CD8-positive, alpha-beta memory T cell (primary cell): ENCODE measurements at regions not wholly inside any gene's neighbourhood (a gene's known extent, or its start where the extent isn't known, plus 50 kb on each side); places are given as distances from the start of the nearest gene placed in this dataset.
A peak's percentile ranks its signal among the peaks of the same experiment; 100 is the strongest.

Source experiments
- CTCF ChIA-PET: fragments of 350-600 bp; sonication (Branson Sonifier 250); formaldehyde crosslinking; loops from one replicate; lab custom pipeline; 2021; ENCODE audit warnings: antibody characterized with exemption; lab: Charles Lee
- POLR2A ChIA-PET: fragments of 350-600 bp; sonication (Branson Sonifier 250); formaldehyde crosslinking; loops from one replicate; lab custom pipeline; 2021; ENCODE audit warnings: antibody characterized with exemption; lab: Charles Lee
- DNase-seq, 5 donors: peaks; one replicate each; pipeline versions ENCODE4 v3.0.0 to v3.0.0-alpha.2; 2020 to 2022; ENCODE audit warnings: mixed read lengths in 1 of 5
- H3K27ac ChIP-seq: one replicate; pipeline ENCODE4 v1.7.0; 2013; ENCODE audit warnings: low read depth, mild to moderate bottlenecking, low read length, moderate library complexity
- H3K27me3 ChIP-seq: 2 replicates; pipeline ENCODE4 v1.7.0; 2013; ENCODE audit warnings: low read length, mild to moderate bottlenecking; ENCODE audit not compliant: insufficient read depth, poor library complexity, severe bottlenecking
- H3K36me3 ChIP-seq: 2 replicates; pipeline ENCODE4 v1.7.0; 2013; ENCODE audit warnings: mild to moderate bottlenecking, low read length, moderate library complexity; ENCODE audit not compliant: insufficient read depth
- H3K4me1 ChIP-seq: 2 replicates; pipeline ENCODE4 v1.7.0; 2013; ENCODE audit warnings: mild to moderate bottlenecking, low read length, moderate library complexity; ENCODE audit not compliant: insufficient read depth
- H3K4me3 ChIP-seq: 2 replicates; pipeline ENCODE4 v1.7.0; 2013; ENCODE audit warnings: mild to moderate bottlenecking, low read length
- H3K9me3 ChIP-seq: 2 replicates; pipeline ENCODE4 v1.7.0; 2013; ENCODE audit warnings: mild to moderate bottlenecking, low read length
- H3K27ac Mint-ChIP-seq, 8 donors: one replicate each; pipeline ENCODE4 v1.8.0; 2020 to 2021; ENCODE audit warnings: mixed read lengths in 8 of 8, mild to moderate bottlenecking in 6 of 8, inconsistent platforms in 3 of 8, moderate library complexity in 3 of 8
- H3K27me3 Mint-ChIP-seq, 2 donors: one replicate each; pipeline ENCODE4 v1.8.0; 2020 to 2021; ENCODE audit warnings: mixed read lengths in 2 of 2, mild to moderate bottlenecking in 1 of 2, moderate library complexity in 1 of 2
- H3K36me3 Mint-ChIP-seq, 3 donors: one replicate each; pipeline ENCODE4 v1.8.0; 2020 to 2021; ENCODE audit warnings: mixed read lengths in 3 of 3, inconsistent platforms in 1 of 3, mild to moderate bottlenecking in 1 of 3
- H3K4me1 Mint-ChIP-seq, 3 donors: one replicate each; pipeline ENCODE4 v1.8.0; 2020 to 2021; ENCODE audit warnings: mixed read lengths in 3 of 3, inconsistent platforms in 1 of 3, mild to moderate bottlenecking in 1 of 3
- H3K4me3 Mint-ChIP-seq, 7 donors: one replicate each; pipeline ENCODE4 v1.8.0; 2020 to 2021; ENCODE audit warnings: mixed read lengths in 7 of 7, mild to moderate bottlenecking in 6 of 7, moderate library complexity in 4 of 7, inconsistent platforms in 2 of 7
- H3K9me3 Mint-ChIP-seq, 5 donors: one replicate each; pipeline ENCODE4 v1.8.0; 2020 to 2022; ENCODE audit warnings: mixed read lengths in 5 of 5, mild to moderate bottlenecking in 3 of 5, moderate library complexity in 2 of 5, inconsistent platforms in 1 of 5

GRCh38 chr10:43819464-43820230 lies 171.0 kb upstream of the ZNF32 start:
- Histone ChIP-seq H3K4me1 (peaks cover 24% of the 10 kb centered on the region), H3K27ac (no peak overlapping the region), H3K36me3 (no peaks in the 10 kb centered on the region), H3K27me3 (no peaks in the 10 kb centered on the region), H3K9me3 (no peaks in the 10 kb centered on the region), H3K4me3 (no peak overlapping the region)
- Mint-ChIP-seq H3K27ac (peak overlapping the region in 1 of 8 donors; percentile 52), H3K4me3 (peak overlapping the region in 1 of 7 donors; percentile 65), H3K9me3 (no peaks in the 10 kb centered on the region), H3K27me3 (no peaks in the 10 kb centered on the region), H3K4me1 (peaks cover 33 to 63% (median 49%) of the 10 kb centered on the region in 3 donors), H3K36me3 (no peaks in the 10 kb centered on the region)
- ChIA-PET CTCF (no interaction called here), POLR2A (no interaction called here)
- no peak for DNase-seq

DNA sequence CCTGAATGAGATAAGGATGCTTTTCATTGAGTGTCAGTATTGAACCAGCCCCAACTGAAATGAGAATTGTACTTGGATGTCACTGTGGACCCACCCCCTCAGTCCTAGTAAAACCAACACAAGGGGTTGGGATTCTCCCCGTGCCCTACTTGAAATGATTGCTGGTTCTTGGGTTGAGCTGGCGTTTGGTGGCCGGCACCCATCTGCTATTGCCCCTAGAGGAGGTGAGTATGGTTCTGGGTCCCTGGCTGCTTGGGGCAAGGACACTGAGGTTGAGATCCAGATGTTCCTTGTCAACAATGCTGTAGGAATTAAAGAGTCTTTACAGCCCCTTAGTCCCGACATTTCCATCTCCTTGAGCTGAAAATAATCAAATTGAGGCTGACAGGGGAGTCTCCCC lies 170.0 kb upstream of the ZNF32 start:
- Histone ChIP-seq H3K9me3 (no peaks in the 10 kb centered on the region), H3K36me3 (no peaks in the 10 kb centered on the region), H3K27ac (no peak overlapping the region), H3K27me3 (no peaks in the 10 kb centered on the region), H3K4me3 (no peak overlapping the region), H3K4me1 (peaks cover 24% of the 10 kb centered on the region)
- Mint-ChIP-seq H3K36me3 (no peaks in the 10 kb centered on the region), H3K27ac (peak overlapping the region in 1 of 8 donors; percentile 3), H3K27me3 (no peaks in the 10 kb centered on the region), H3K9me3 (no peaks in the 10 kb centered on the region), H3K4me3 (no peak overlapping the region), H3K4me1 (peaks cover 34 to 64% (median 52%) of the 10 kb centered on the region in 3 donors)
- POLR2A ChIA-PET, result no interaction called here
- CTCF ChIA-PET, result no interaction called here
- DNase-seq, result no peak

GRCh38 chr10:43817368-43817767 lies 168.7 kb upstream of the ZNF32 start:
- Mint-ChIP-seq H3K9me3 (no peaks in the 10 kb centered on the region), H3K27me3 (no peaks in the 10 kb centered on the region), H3K4me3 (peak overlapping the region in 2 of 7 donors; percentile 4 to 13), H3K4me1 (peaks cover 33 to 51% (median 45%) of the 10 kb centered on the region in 3 donors), H3K36me3 (no peaks in the 10 kb centered on the region), H3K27ac (peak overlapping the region in 3 of 8 donors; percentile 35 to 79 (median 39))
- Histone ChIP-seq H3K4me1 (peaks cover 24% of the 10 kb centered on the region), H3K27ac (no peak overlapping the region), H3K27me3 (no peaks in the 10 kb centered on the region), H3K4me3 (no peak overlapping the region), H3K36me3 (no peaks in the 10 kb centered on the region), H3K9me3 (no peaks in the 10 kb centered on the region)
- POLR2A ChIA-PET, result no interaction called here
- no peak for DNase-seq
- CTCF ChIA-PET, result interaction anchor here (1.9 kb wide), 1 partner anchor 128 kb away, joined by 4 read pairs; no protein-coding TSS in a partner anchor

- H3K4me1 ChIP-seq, result peaks cover 24% of the 10 kb centered on the region
- H3K4me1 Mint-ChIP-seq, result peaks cover 33 to 48% (median 46%) of the 10 kb centered on the region in 3 donors
- ChIA-PET POLR2A (interaction anchor here (0.6 kb wide), 1 partner anchor 688 kb away, joined by 5 read pairs; no protein-coding TSS in a partner anchor), CTCF (interaction anchor here (1.9 kb wide), 1 partner anchor 127 kb away, joined by 4 read pairs; no protein-coding TSS in a partner anchor)
- H3K9me3 ChIP-seq, result no peaks in the 10 kb centered on the region
- no peaks in the 10 kb centered on the region for H3K27me3 Mint-ChIP-seq
- DNase-seq, result peak; percentile 53 to 84 (median 65)
- H3K27ac ChIP-seq, result no peak overlapping the region
- peak overlapping the region; percentile 2 to 83 (median 69) for H3K4me3 Mint-ChIP-seq
- peak overlapping the region; percentile 9 for H3K4me3 ChIP-seq
- no peaks in the 10 kb centered on the region for H3K36me3 Mint-ChIP-seq
- H3K27ac Mint-ChIP-seq, result peak overlapping the region; percentile 52 to 93 (median 69)
- H3K36me3 ChIP-seq, result no peaks in the 10 kb centered on the region
- no peaks in the 10 kb centered on the region for H3K9me3 Mint-ChIP-seq
- H3K27me3 ChIP-seq, result no peaks in the 10 kb centered on the region
These were observed 168.0 kb upstream of the ZNF32 start for GRCh38 chr10:43816351-43817321.

DNA sequence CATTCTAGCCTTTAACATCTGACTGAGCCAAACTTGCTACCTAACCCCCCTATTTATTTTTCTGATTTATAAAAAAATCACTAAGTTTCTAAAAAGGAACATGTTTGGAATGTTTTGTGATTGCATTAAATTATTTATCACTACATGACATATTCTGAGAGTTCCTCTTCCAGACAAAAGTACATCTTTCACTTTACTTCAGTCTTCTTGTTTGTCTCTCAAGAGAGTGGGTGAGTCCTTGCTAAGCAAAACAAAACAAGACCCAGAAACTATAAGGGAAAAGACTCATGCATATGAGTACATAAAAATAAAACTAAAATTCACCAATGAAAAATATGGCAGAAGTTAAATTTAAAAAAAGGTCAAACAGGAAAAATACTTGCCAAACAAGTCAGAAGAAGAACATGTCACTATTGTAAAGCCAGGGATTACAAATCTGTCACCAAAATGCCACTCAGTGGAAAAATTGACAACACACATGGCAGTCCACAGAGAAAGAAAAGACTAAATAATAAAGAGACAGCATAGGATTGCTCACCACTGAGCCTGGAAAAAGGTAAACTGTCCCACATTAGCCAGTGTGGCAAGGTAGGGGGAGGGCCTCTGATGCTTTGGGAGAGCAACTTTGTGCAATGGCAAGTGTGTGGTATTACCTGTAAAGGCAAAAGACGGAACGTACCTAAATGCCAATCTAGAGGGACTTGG lies 166.7 kb upstream of the ZNF32 start:
- no peak overlapping the region for H3K27ac ChIP-seq
- no peak for DNase-seq
- no peaks in the 10 kb centered on the region for H3K36me3 ChIP-seq
- Mint-ChIP-seq H3K4me3 (peak overlapping the region in 5 of 7 donors; percentile 57 to 74 (median 69)), H3K27me3 (no peaks in the 10 kb centered on the region), H3K9me3 (no peaks in the 10 kb centered on the region), H3K36me3 (no peaks in the 10 kb centered on the region), H3K27ac (peak overlapping the region; percentile 52 to 93 (median 70)), H3K4me1 (peaks cover 33 to 60% (median 52%) of the 10 kb centered on the region in 3 donors)
- no peak overlapping the region for H3K4me3 ChIP-seq
- no peaks in the 10 kb centered on the region for H3K9me3 ChIP-seq
- ChIA-PET POLR2A (no interaction called here), CTCF (no interaction called here)
- H3K27me3 ChIP-seq, result no peaks in the 10 kb centered on the region
- peaks cover 24% of the 10 kb centered on the region for H3K4me1 ChIP-seq

DNA sequence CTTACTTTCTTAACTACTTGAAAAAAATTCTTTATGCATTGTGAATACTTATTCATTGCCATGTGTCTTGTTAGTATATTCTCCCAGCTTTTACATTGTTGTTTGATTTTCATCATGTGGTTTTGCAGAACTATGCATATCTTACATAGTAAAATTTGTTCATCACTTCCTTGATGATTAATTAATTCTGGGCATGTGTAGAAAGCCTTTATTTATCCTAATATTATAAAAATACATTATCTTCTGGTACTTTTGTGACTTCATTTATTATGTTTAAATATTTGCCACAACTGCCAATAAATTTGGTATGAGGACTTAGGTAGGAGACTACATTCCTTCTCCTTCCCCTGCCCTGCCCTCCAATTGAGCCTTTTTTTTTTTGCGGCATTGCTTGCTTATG lies 166.0 kb upstream of the ZNF32 start:
- H3K27me3 Mint-ChIP-seq, result no peaks in the 10 kb centered on the region
- H3K4me1 ChIP-seq, result peaks cover 24% of the 10 kb centered on the region
- CTCF ChIA-PET, result no interaction called here
- H3K4me3 ChIP-seq, result no peak overlapping the region
- no peaks in the 10 kb centered on the region for H3K36me3 ChIP-seq
- no peak overlapping the region for H3K27ac ChIP-seq
- POLR2A ChIA-PET, result no interaction called here
- no peaks in the 10 kb centered on the region for H3K36me3 Mint-ChIP-seq
- no peaks in the 10 kb centered on the region for H3K9me3 ChIP-seq
- DNase-seq, result no peak
- no peak overlapping the region for H3K27ac Mint-ChIP-seq
- H3K4me1 Mint-ChIP-seq, result peaks cover 33 to 63% (median 52%) of the 10 kb centered on the region in 3 donors
- H3K27me3 ChIP-seq, result no peaks in the 10 kb centered on the region
- no peaks in the 10 kb centered on the region for H3K9me3 Mint-ChIP-seq
- H3K4me3 Mint-ChIP-seq, result no peak overlapping the region

- Histone ChIP-seq H3K4me1 (peaks cover 36% of the 10 kb centered on the region), H3K27me3 (no peaks in the 10 kb centered on the region), H3K4me3 (no peak overlapping the region), H3K36me3 (no peaks in the 10 kb centered on the region), H3K27ac (no peak overlapping the region), H3K9me3 (no peaks in the 10 kb centered on the region)
- Mint-ChIP-seq H3K4me1 (peaks cover 40 to 64% (median 58%) of the 10 kb centered on the region in 3 donors), H3K27ac (no peak overlapping the region), H3K36me3 (no peaks in the 10 kb centered on the region), H3K4me3 (no peak overlapping the region), H3K27me3 (no peaks in the 10 kb centered on the region), H3K9me3 (no peaks in the 10 kb centered on the region)
- DNase-seq, result no peak
- POLR2A ChIA-PET, result no interaction called here
- CTCF ChIA-PET, result no interaction called here
These were observed 163.2 kb upstream of the ZNF32 start for GRCh38 chr10:43811871-43812270.
